ENCODE measurements at regions not wholly inside any gene's neighbourhood (a gene's known extent, or its start where the extent isn't known, plus 50 kb on each side); places are given as distances from the start of the nearest gene placed in this dataset.

- H3K9me3 Mint-ChIP-seq = no peaks in the 10 kb centered on the region
- H3K36me3 Mint-ChIP-seq (ENCODE audit: low read depth) = no peaks in the 10 kb centered on the region
- Histone ChIP-seq H3K4me3 (ENCODE audit: low read length) (no peak overlapping the region), H3K4me1 (ENCODE audit: insufficient read depth, low read length) (no peaks in the 10 kb centered on the region), H3K27ac (ENCODE audit: low read depth in 1 of 2, low read length in 2 of 2) (no peak overlapping the region), H3K27me3 (ENCODE audit: control insufficient read depth in 1 of 2, insufficient read depth in 2 of 2, low read length in 2 of 2) (no peaks in the 10 kb centered on the region), H3K9me3 (ENCODE audit: control insufficient read depth in 1 of 2, insufficient read depth in 1 of 2, low read length in 2 of 2) (no peaks in the 10 kb centered on the region), H3K36me3 (ENCODE audit: insufficient read depth, low read length) (no peaks in the 10 kb centered on the region)
- ChIA-PET POLR2A (no interaction called here), CTCF (no interaction called here)
- H3K27ac Mint-ChIP-seq = no peak overlapping the region
- H3K4me3 Mint-ChIP-seq = no peak overlapping the region
- intact Hi-C loops (cut with DNase I, micrococcal nuclease) = no loop called here
- H3K4me1 Mint-ChIP-seq (ENCODE audit: low read depth) = peaks cover 9% of the 10 kb centered on the region
- ATAC-seq (ENCODE audit: poor library complexity) (no peak), DNase-seq (peak in 3 of 14 experiments; percentile 5 to 16 (median 7))
- TF ChIP-seq CTCF (IDR thresholded peaks at IDR 0.05) = no peak
- H3K27me3 Mint-ChIP-seq = no peaks in the 10 kb centered on the region
These were observed 59.6 kb upstream of the C1orf87 start for GRCh38 chr1:60133000-60133673.

- H3K27me3 Mint-ChIP-seq = no peaks in the 10 kb centered on the region
- TF ChIP-seq CTCF (IDR thresholded peaks at IDR 0.05) = no peak
- H3K4me1 Mint-ChIP-seq (ENCODE audit: low read depth) = peaks cover 9% of the 10 kb centered on the region
- POLR2A ChIA-PET = no interaction called here
- Histone ChIP-seq H3K9me3 (ENCODE audit: control insufficient read depth in 1 of 2, insufficient read depth in 1 of 2, low read length in 2 of 2) (no peaks in the 10 kb centered on the region), H3K27me3 (ENCODE audit: control insufficient read depth in 1 of 2, insufficient read depth in 2 of 2, low read length in 2 of 2) (no peaks in the 10 kb centered on the region), H3K4me1 (ENCODE audit: insufficient read depth, low read length) (no peaks in the 10 kb centered on the region), H3K36me3 (ENCODE audit: insufficient read depth, low read length) (no peaks in the 10 kb centered on the region), H3K4me3 (ENCODE audit: low read length) (no peak overlapping the region), H3K27ac (ENCODE audit: low read depth in 1 of 2, low read length in 2 of 2) (no peak overlapping the region)
- no peak for DNase-seq
- intact Hi-C loops (cut with DNase I, micrococcal nuclease) = no loop called here
- H3K36me3 Mint-ChIP-seq (ENCODE audit: low read depth) = no peaks in the 10 kb centered on the region
- H3K4me3 Mint-ChIP-seq = no peak overlapping the region
- CTCF ChIA-PET = no interaction called here
- H3K9me3 Mint-ChIP-seq = no peaks in the 10 kb centered on the region
- H3K27ac Mint-ChIP-seq = no peak overlapping the region
- ATAC-seq (ENCODE audit: poor library complexity) = no peak
These were observed 58.5 kb upstream of the C1orf87 start for GRCh38 chr1:60132108-60132507.

GRCh38 chr1:60130703-60131102 is 57.1 kb upstream of the C1orf87 start:
- Histone ChIP-seq H3K27ac (ENCODE audit: low read depth in 1 of 2, low read length in 2 of 2) (no peak overlapping the region), H3K4me3 (ENCODE audit: low read length) (no peak overlapping the region), H3K4me1 (ENCODE audit: insufficient read depth, low read length) (no peaks in the 10 kb centered on the region), H3K9me3 (ENCODE audit: control insufficient read depth in 1 of 2, insufficient read depth in 1 of 2, low read length in 2 of 2) (no peaks in the 10 kb centered on the region), H3K36me3 (ENCODE audit: insufficient read depth, low read length) (no peaks in the 10 kb centered on the region), H3K27me3 (ENCODE audit: control insufficient read depth in 1 of 2, insufficient read depth in 2 of 2, low read length in 2 of 2) (no peaks in the 10 kb centered on the region)
- ChIA-PET CTCF (no interaction called here), POLR2A (no interaction called here)
- intact Hi-C loops (cut with DNase I, micrococcal nuclease) = no loop called here
- no peaks in the 10 kb centered on the region for H3K9me3 Mint-ChIP-seq
- H3K4me1 Mint-ChIP-seq (ENCODE audit: low read depth) = peaks cover 9% of the 10 kb centered on the region
- H3K27me3 Mint-ChIP-seq = no peaks in the 10 kb centered on the region
- no peaks in the 10 kb centered on the region for H3K36me3 Mint-ChIP-seq (ENCODE audit: low read depth)
- no peak overlapping the region for H3K4me3 Mint-ChIP-seq
- no peak for ATAC-seq (ENCODE audit: poor library complexity)
- TF ChIP-seq CTCF (IDR thresholded peaks at IDR 0.05) = no peak
- no peak overlapping the region for H3K27ac Mint-ChIP-seq
- DNase-seq = no peak

All from CD4-positive, alpha-beta T cell (primary cell).